MV-4-11 (cell line): ENCODE measurements at regions not wholly inside any gene's neighbourhood (a gene's known extent, or its start where the extent isn't known, plus 50 kb on each side); places are given as distances from the start of the nearest gene placed in this dataset.

Source experiments
- DNase-seq: peaks from one replicate; lab custom pipeline; 2025; lab: John Stamatoyannopoulos, UW

DNA sequence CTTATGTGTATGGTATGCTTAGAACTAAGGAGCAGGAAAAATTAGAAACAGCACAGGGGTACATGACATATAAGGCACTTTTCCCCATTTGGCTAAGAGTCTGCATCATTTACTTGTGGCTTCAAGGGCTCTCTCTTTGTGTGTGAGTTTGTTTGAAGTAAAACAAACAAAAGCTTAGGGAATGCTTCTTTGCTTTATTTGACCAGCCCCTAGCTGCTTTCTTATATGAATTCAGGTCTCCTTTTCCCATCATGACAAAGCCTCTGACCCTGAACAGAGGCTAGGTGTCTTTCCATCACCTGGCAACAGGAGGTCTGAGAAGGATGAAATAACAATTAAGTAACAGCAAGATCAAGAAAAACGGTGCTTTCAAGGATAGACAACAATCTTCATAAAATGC lies 643.8 kb upstream of the ADGRL2 start:
- no peak for DNase-seq

DNA sequence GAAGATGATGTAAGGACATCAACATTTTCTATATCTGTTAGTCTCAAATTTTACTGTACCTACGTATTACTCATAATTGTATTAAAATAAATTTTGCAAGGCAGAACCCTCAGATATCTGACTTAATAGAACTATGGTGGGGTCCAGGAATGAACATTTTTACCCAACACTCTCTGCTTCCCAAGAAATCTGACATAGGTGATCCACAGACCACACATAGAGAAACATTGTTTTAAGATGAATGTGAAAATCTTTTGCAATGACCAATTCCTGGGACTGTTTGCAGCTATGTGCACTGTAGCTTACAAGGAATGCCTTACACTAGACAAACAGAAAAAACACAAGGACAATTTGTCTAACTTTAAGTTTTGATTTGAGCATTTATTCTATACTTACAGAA lies 645.6 kb upstream of the ADGRL2 start:
- no peak for DNase-seq

DNA sequence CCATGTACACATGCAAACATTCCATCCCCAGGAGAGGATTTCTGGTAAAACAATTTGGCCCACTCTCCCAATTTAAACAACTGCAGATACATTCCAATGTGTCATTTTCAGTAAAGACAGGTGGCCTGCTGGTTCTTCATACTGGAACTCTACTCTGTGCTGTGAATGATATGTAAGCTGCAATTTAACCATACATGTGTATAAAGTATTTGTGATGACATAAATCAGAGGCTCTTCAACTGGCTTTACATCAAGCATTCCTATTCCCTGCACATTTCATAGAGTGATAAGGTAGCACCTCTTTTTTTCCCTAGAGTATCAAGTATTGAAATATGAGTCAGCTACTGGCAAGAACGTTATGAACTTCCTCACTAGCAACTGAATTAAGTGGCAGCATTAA lies 649.5 kb upstream of the ADGRL2 start:
- DNase-seq, result no peak

DNA sequence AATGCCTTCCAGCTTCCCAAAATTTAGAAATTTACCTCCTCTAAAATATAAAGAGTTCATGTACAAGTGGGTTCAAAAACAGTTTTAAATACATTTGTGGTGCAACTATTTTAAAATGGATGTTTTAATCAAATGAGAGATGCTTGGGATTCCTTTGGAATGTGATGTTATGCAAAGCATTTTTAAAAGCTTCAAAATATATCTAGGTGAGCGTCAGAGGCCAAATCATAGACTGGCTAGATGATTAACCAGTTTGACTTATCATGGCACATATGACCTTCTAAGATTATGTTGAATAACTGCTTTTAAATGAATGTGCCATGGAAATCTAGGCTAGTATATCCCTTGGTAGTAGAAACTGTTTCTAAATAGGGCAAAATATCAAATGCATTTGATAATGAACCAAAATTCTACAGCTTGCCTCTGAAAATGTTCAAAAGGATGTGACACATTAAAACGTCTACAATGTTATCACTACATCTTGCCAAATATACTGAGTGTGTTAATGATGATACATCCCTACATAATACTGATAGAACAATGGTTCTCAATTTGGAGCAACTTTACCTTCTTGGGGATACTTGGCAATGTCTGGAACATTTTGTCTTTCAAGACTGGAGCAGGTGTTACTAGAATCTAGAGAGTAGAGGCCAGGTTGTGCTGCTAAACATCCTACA lies 650.9 kb upstream of the ADGRL2 start:
- DNase-seq, result no peak

DNA sequence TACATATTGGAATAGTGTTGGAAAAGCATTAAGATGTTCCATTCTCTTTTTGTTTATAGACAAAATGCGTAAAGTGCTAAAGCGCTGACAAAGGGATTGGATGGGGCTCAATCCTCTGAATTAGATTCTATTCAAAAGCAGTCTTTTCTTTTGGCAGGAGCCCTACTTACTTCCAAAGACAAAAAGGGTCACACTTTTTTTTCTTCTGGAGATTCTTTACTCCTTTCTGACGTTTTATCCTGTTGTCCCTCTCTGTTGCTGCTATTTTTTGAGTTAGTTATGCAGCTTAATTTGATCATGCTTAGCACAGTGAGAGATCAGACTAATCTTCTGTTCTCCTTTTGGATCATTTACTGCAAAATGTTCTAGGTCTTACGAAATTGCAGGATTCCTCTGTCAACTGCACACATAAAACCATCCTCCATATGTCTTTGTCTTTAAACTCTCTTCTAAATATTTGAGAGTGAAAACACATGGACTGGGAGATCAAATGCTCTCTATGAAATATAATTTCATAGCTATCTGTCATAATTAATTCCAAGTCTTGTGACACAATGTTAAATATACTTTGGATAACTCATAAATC lies 656.4 kb upstream of the ADGRL2 start:
- DNase-seq, result no peak

DNA sequence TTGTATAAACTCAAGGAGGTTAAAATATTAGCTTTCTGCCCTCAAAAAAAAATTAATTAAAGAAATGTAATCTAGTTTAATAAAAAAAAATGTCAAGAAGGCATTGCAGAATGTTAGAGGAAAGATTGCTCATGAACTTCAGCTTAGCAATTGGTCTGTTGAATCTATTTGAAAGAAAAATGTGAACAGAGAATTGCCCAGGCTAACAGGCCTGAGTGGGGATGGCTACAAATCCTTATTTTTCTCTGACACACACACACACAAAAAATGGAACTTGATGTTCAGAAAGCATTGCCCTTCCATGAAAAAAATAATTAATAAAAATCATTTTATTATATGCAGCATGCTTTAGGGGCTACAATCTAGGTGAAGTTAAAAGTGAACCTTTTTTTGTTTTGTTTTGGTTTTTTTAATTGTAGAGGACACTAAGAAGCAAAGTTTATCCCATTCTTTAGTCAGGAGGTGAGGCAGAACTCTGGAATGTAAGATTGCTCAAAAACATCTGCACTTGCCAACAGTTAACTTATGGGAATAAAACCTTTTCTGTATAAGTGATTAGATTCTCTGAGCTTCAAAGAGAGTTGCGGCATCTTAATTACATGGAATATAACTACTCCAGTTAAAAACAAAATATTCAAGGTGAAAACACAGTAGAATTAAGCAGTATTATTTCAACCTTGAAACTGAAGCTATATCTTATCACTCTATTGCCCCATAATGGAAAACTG lies 658.5 kb upstream of the ADGRL2 start:
- no peak for DNase-seq

DNA sequence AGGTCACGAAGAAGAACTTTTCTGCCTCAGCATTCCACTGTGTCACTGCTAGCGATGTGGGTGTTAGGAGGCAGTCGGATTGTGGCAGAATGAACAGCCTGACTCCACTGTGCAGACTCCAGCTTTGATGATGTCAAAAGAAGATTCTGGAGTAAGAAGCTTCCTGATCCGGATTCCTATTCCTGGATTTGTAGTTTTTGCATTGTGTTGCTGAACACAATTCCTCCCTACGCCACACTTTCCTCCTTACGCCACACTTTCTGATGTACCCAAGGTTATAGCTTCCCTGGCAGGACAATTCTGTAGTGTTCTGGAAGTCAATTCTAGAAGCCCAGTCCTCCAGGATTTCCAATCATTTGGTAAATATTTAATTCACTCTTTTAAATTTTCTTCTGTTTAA lies 665.2 kb upstream of the ADGRL2 start:
- no peak for DNase-seq

DNA sequence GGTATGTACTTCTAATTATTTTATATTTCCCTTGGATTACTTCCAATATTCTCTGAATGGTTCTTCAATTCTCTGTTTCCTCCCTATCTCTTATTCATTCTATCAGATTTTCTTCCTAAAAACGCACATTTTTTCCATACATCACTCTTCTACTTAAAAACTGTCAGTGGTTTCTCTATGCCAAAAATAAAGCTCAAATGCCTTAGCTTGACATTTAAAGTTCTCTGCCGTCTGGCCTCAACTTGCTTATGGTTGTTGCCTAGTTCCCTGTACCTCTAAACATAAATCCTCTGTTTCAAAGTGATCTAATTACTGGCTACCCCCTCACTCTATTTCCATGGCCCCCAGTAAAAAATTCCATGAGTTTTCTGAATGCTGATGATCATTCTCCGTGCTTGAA lies 671.0 kb upstream of the ADGRL2 start:
- no peak for DNase-seq

DNA sequence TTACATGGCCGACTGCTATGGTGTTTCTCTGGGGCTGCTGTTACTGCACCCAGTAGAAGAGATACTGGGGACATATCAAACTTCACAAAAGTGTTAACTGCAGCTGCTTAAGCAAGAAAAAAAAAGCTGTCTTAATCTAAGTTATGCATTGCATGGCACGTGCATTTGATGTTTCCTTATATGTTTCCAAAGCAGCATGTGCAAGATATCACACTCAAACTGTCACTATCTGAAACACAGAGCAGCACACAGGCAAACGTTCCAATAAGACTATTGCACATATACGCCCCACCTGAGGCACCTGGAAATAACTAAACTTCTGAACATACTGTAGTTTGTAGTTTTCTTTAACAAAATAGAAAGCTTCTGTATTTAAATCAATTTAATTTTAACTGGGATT lies 671.4 kb upstream of the ADGRL2 start:
- no peak for DNase-seq

DNA sequence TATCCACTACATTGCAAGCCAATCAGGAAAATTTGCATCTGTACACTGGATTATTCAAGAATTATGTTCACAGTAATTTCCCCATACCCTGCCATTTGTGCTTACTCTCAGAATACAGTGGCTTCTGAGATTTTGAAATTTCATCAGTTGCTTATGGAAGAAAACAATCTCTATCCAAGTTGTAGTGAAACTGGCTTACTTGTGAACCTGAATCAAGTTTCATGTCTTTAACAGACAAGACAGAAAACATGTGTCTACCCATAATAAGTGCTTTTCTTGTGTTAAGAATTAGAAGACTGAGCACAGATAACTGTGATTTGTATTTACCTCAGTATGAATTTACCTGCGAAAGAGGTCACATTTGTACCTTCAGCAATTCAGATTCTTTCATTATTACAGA lies 672.7 kb upstream of the ADGRL2 start:
- DNase-seq, result no peak

DNA sequence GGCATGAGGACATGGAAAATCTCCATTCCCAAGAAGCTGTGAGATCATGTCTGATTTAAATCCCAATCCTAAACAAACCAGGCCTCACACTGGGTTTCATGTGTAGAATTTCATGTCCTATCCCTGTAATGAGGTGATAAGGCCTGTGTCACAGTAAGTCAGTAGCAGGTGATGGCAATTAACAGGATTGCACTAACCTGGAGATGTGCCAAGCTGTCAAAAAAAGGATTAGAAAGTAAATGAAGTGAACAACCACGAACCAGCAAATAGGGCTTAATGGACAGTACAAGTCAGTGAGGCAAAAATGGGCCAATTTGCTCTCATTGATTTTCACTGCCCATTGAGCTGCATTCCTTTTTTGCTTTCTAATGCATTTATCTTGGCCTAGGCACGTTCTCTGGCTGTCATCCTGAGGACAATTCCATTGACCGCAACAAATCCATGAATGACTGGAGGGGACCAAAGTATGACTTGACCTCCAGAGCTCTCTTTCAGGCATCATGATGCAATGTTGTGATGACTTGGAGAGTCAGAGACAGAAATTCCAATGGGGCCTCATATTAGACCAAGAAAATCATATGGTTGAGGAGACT lies 673.6 kb upstream of the ADGRL2 start:
- DNase-seq, result peak; percentile 26

DNA sequence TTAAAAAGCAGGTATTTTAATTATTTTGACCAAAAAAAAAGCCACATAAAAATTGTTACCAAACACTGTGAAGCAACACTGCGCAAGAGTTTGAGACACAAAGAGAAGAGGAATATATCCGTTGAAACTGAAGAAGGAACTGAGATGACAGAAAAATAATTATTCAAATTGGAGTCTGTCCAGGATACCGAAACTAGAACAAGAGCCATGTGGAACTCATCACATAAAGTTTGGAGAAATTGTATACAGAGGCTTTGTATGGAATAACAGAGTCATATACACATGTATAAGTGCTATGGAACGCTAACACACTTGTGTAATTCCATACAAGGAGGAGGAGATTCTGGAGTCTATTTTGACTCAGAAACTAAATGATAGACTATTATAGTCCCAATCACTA lies 675.1 kb upstream of the ADGRL2 start:
- peak; percentile 88 for DNase-seq

DNA sequence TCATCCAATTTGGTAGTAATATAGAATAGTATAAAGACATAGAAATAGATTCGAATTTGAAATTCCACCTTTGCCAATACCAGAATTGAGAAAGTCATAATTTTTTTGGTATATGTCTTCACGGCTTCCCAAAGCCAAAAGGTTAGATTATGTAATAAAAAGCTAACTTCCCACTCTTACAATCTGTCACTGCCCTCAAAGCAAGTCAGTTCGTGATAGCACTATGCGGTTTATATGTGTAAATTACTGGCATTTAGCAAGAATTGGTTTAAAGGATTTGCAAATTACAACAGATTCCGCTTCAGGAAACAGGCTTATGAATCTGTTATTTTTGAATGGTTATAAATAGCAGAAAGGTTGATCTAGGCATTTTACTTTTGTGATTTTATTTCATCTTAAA lies 679.4 kb upstream of the ADGRL2 start:
- DNase-seq, result peak; percentile 95

DNA sequence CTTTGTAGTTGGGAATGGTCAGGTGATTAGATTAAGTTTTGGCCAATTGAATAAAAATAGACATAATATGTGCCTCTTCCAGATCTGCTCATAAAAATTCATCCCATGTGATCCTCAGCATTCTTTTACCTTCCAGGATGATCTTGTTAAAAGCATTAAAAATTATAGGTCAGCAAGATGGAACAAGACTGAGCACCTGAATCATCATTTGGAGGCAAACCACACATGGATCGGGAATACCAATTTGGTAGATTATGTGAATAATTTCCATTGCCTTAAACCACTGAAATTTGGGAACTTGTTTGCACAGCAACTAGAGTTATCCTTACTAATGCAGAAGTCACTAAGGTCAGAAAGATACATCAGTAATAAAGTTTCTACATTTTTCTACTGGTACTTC lies 681.4 kb upstream of the ADGRL2 start:
- no peak for DNase-seq

DNA sequence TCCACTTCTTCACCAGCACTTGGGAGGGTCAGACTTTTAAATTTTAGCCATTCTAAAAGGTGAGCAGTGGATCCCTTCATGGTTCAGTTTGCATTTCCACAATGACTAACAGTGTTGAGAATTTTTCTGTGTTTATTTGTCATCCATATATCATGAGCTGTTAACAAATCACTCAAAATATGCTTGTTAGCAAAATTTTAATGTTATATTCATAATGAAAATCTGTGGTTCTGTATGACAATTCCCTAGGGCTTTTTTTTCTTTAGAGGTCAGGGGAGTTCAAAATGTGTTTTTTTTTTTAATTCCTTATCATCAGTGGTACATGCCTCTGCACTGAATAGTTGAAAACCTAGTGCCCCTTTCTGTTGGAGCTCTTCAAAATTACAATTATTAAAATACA lies 682.2 kb upstream of the ADGRL2 start:
- no peak for DNase-seq

DNA sequence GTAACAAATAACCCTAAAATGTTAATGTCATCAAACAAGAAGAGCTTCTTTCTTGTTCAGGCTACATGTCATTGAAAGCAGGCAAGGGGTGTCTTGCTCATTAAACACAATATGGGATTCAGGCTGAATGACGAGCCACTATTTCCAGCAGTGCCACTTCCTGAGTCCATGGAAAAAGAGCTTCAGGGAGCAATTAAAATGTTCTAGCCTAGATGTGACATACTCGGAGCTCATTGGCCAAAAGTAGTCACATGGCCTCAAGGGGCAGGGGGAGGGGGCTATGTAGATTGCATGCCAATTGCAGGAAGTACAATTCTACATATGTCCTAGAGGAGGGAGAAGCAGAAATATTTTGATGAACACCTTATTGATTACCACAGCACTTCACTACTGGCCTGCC lies 685.3 kb upstream of the ADGRL2 start:
- no peak for DNase-seq

DNA sequence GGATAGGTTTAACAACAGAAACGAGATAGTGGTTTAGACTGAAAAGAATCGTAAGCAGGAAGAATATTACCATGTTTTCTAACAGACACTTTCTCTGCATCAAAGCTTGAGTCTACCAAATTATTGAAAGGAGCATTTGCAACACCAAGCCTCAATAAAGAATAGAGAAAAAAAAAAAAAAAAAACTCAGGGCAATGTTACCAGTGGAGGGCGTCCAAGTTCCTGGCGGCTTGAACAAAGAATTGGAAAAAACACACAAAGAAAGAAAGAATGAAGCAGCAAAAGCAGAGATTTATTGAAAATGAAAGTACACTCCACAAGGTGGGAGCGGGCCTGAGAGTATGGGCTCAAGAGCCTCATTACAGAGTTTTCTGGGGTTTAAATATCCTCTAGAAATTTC lies 686.5 kb upstream of the ADGRL2 start:
- no peak for DNase-seq

DNA sequence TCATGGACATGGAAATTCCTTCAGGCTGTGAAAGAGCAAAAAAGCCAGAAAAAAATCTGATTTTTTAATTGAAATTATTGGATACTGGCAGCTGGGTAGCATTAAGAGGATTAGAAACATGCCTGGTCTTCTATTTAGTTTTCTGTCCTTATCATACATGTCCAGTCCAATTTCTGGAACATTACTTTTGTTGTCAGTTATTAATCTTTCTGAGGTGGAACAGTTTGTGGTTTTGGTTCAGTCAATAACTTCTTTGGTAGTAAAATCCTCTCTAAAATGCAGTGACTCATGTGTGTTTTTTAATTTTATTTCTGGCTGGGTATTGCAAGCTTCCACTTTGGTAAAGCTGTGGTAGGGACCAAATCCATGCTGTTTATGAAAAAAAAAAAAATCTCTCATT lies 687.0 kb upstream of the ADGRL2 start:
- DNase-seq, result peak; percentile 18

DNA sequence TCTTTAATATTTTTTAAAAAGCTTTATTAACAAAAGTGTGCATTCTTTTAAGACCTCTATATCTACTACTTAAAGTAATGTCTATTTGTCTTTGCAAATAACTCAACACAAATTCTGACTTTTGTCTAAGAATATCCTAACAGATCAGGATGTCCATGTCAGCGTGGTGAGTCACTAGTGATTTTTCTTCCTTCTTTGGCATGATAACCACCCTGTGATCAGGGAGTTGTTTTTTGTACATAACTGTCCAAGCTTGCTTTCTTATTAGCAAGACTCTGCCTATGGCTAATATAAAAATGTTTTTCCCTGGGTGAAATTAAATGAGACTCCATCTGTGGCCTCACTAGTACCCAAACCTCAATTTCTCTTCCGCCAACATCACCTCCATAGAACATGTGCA lies 688.9 kb upstream of the ADGRL2 start:
- peak; percentile 6 for DNase-seq

DNA sequence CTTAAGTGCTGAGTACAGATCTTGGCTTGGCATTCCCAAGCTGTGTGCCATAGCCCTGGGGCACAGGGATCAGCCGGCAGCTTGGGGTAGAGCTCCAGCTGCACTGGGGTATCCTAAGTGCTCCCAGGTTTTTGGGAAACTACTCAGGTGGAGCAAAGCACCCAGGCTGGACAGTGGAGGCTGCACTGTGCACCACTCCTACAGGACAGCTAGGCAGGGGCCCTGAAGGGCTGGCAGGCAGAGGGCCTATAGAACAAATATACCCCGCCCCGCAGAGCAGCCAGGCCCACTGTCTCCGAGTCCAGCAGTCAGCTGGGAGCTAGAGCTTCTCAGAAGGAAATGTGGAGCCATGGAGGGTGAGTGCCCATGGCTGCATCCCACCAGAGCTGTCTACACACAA lies 691.7 kb upstream of the ADGRL2 start:
- DNase-seq, result no peak

DNA sequence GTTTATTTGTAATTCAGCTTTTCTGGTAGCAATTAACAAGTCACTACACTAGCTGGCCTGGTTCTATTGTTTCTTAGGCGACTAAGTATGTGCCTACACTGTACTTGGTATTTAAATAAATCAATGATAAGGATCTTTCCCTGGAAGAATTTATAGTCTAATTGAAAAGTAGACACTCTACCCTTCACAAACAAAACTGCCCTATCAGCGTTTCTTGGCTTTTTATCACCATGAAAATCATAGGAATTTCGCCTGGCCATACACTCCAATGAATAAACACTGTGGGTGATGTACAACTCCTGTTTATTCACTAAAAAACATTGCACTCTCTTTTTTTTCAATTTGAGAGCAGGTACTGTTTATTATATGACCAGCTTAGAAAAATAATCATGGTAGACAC lies 702.9 kb upstream of the ADGRL2 start:
- no peak for DNase-seq

DNA sequence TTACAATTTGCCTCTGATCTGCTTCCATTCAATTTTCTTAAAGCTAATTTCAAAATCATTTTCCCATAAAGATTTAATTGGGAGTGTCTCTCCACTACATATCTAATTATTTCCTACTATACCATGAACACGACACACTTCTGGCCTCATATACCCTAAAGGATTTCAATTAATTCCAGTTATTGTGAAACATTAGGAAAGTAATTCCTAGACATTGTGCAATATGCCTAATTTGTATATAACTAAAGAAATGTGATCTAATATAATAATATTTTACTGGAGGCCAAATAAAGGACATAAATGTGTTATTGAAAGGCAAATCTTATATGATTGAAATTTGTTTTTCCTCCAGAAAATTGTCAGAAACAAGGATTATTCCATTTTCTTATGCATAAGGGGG lies 727.2 kb upstream of the ADGRL2 start:
- DNase-seq, result no peak
